Osteocyte (in vitro differentiated cells): ENCODE measurements at regions not wholly inside any gene's neighbourhood (a gene's known extent, or its start where the extent isn't known, plus 50 kb on each side); places are given as distances from the start of the nearest gene placed in this dataset.

ENCODE experiments used
- DNase-seq: peaks from one replicate; pipeline ENCODE4 v3.0.0; 2021; ENCODE audit warnings: mixed read lengths; ENCODE audit not compliant: unreplicated experiment; ENCODE audit errors: extremely low spot score
- H3K27ac Mint-ChIP-seq: one replicate; pipeline ENCODE4 v1.8.0; 2021; ENCODE audit warnings: mild to moderate bottlenecking, mixed read lengths; ENCODE audit not compliant: unreplicated experiment
- H3K27me3 Mint-ChIP-seq: one replicate; pipeline ENCODE4 v1.8.0; 2021; ENCODE audit warnings: mixed read lengths; ENCODE audit not compliant: unreplicated experiment
- H3K36me3 Mint-ChIP-seq: one replicate; pipeline ENCODE4 v1.8.0; 2021; ENCODE audit warnings: mixed read lengths; ENCODE audit not compliant: unreplicated experiment
- H3K4me1 Mint-ChIP-seq: one replicate; pipeline ENCODE4 v1.8.0; 2021; ENCODE audit warnings: mixed read lengths; ENCODE audit not compliant: unreplicated experiment
- H3K4me3 Mint-ChIP-seq: one replicate; pipeline ENCODE4 v1.8.0; 2021; ENCODE audit warnings: mild to moderate bottlenecking, moderate library complexity, mixed read lengths; ENCODE audit not compliant: unreplicated experiment
- H3K9me3 Mint-ChIP-seq: one replicate; pipeline ENCODE4 v1.8.0; 2021; ENCODE audit warnings: mixed read lengths; ENCODE audit not compliant: unreplicated experiment
- TF ChIP-seq, protein P1 (sequence below): fragments of 200-600 bp; sonication (generic); IDR thresholded peaks from 2 replicates; pipeline ENCODE4 v1.5.0; 2021; ENCODE audit warnings: antibody characterized with exemption, mild to moderate bottlenecking, moderate library complexity

DNA sequence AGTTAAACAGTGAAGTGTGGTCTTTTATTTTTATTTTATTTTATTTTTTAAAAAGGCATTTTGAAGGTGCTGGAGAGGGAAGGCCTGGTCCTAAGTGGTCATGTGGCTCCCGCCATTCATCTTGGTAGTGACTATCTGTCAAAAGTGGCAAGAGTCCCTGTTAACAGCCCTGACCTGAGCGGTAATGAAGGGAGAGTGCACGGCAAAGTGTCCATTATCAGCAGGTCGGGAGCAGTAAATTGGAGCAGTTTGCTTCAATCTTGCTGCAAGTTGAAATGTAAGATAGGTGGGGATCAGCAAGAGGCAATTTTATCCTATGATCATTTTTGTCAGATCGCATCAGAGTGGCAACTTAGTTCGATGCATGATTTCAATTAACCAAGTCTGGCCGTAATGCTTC lies 227.4 kb upstream of the SP4 start:
- Mint-ChIP-seq H3K9me3 (peaks cover 6% of the 10 kb centered on the region), H3K4me3 (no peak overlapping the region), H3K27ac (no peak overlapping the region), H3K27me3 (no peaks in the 10 kb centered on the region), H3K36me3 (no peaks in the 10 kb centered on the region), H3K4me1 (no peaks in the 10 kb centered on the region)
- no peak for DNase-seq
- TF ChIP-seq, protein P1, sequence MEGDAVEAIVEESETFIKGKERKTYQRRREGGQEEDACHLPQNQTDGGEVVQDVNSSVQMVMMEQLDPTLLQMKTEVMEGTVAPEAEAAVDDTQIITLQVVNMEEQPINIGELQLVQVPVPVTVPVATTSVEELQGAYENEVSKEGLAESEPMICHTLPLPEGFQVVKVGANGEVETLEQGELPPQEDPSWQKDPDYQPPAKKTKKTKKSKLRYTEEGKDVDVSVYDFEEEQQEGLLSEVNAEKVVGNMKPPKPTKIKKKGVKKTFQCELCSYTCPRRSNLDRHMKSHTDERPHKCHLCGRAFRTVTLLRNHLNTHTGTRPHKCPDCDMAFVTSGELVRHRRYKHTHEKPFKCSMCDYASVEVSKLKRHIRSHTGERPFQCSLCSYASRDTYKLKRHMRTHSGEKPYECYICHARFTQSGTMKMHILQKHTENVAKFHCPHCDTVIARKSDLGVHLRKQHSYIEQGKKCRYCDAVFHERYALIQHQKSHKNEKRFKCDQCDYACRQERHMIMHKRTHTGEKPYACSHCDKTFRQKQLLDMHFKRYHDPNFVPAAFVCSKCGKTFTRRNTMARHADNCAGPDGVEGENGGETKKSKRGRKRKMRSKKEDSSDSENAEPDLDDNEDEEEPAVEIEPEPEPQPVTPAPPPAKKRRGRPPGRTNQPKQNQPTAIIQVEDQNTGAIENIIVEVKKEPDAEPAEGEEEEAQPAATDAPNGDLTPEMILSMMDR: no peak

DNA sequence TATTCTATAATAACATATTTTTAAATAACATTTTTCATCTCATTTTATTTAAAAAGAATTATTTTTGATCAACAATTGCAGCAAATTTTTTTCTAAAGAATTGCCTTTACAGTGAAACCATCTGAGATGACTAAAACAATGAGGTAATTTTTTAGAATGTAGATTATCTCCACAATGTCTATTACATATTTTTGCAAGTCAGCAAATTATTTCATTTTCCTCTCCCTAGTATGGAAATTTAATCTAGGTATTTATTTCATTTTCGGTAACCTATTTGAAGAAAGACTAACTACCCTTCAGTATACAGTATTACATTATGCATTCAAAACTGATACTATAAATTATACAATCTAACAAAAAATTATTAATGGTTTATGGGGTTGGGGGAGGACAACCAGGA lies 213.2 kb upstream of the SP4 start:
- Mint-ChIP-seq H3K27ac (no peak overlapping the region), H3K4me1 (no peaks in the 10 kb centered on the region), H3K9me3 (peaks cover 9% of the 10 kb centered on the region), H3K36me3 (no peaks in the 10 kb centered on the region), H3K27me3 (no peaks in the 10 kb centered on the region), H3K4me3 (no peak overlapping the region)
- DNase-seq: no peak
- TF ChIP-seq, protein P1: no peak

DNA sequence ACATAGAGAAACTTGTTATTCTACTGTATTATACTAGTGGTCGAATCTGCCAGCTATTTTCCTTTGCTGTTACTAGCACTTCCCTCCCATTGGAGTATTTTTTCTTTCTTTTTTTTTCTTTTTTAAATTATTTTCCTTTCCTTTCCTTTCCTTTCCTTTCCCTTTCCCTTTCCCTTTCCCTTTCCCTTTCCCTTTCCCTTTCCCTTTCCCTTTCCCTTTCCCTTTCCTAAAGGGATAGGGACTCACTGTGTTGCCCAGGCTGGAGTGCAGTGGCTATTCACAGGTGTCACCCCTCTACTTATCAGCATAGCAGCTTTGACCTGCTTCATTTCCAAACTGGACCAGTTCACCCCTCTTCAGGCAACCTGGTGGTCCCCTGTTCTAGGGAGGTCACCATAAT lies 212.6 kb upstream of the SP4 start:
- DNase-seq: no peak
- Mint-ChIP-seq H3K27ac (no peak overlapping the region), H3K4me1 (no peaks in the 10 kb centered on the region), H3K9me3 (peaks cover 2% of the 10 kb centered on the region), H3K27me3 (no peaks in the 10 kb centered on the region), H3K36me3 (no peaks in the 10 kb centered on the region), H3K4me3 (no peak overlapping the region)
- TF ChIP-seq, protein P1: no peak

DNA sequence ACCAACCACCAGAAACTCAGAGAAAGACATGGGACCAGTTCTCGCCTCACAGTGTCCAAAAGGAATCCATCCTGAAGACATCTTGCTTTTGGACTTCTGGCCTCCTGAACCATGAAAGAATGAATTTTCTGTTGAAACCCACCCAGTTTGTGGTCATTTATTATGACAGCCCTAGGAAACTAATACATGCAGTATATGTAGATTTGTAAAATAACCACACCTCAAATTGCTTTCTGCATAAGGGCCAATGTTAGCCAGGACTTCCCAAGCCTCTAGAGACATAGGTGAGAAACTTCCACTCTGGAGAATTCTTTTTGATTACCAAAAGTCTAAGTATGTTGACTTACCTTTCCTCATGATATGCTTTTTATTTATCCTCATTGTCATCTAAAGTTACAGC lies 210.5 kb upstream of the SP4 start:
- Mint-ChIP-seq H3K27ac (no peak overlapping the region), H3K4me1 (no peaks in the 10 kb centered on the region), H3K27me3 (no peaks in the 10 kb centered on the region), H3K4me3 (no peak overlapping the region), H3K9me3 (peaks cover 4% of the 10 kb centered on the region), H3K36me3 (no peaks in the 10 kb centered on the region)
- no peak for DNase-seq
- TF ChIP-seq, protein P1: no peak

DNA sequence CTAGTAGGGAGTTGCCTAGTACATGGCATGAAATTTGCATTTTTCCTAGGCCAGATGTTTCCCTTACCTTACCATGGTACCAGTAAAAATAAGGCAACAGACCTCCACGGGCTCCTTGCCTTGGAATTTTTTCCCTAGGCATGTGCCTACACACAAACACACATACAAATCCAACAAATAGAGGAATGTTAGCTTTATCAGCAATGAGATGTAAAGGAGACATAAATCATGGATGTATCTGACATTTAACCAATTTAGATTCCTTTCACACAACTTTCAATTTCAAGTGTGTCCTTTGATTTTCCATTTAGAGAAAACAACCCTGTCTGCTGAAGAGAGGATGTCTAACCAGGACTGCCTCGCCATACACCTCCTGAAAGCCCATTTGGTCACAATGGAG lies 209.7 kb upstream of the SP4 start:
- DNase-seq: no peak
- Mint-ChIP-seq H3K4me3 (no peak overlapping the region), H3K36me3 (no peaks in the 10 kb centered on the region), H3K9me3 (peaks cover 12% of the 10 kb centered on the region), H3K27me3 (no peaks in the 10 kb centered on the region), H3K4me1 (no peaks in the 10 kb centered on the region), H3K27ac (no peak overlapping the region)
- TF ChIP-seq, protein P1: no peak
